ENCODE measurements at regions not wholly inside any gene's neighbourhood (a gene's known extent, or its start where the extent isn't known, plus 50 kb on each side); places are given as distances from the start of the nearest gene placed in this dataset.

DNA sequence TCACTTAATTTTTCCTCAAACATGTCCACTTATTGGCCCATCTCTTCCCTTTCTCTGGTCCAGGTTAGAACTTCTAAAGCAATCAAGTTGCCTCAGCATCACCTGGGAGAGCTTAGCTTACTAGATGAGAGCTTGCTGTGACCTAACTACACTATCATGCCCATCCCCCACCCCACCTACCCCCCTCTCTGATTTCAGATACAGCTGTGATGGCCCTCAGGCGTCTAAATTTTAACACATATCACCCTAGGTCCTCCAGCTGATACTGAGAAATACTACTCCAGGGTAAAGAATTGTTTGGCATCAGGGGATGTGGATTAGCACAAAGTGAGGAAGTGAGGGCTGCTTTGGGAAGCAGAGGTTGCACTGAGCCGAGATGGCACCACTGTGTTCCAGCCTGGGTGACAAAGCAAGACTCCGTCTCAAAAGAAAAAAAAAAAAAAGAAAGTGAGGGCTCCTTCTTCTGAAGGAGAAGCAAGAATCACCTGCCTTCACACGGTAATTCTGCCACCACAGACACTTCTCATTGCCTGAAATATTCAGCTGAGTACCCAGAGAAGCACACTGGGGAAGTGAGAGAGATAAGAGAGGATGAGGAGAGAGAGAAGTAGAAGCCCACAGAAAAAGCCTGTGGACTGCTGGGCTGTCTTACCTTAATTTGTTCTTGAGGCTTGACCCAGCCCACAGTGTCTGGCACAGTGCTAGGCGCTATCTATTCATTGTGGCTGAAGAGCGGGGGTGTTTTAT is 263.4 kb downstream of the ASXL3 start:
- H3K4me3 ChIP-seq, result no peak overlapping the region
- H3K36me3 ChIP-seq, result no peaks in the 10 kb centered on the region
- intact Hi-C loops (cut with DNase I), result no loop called here
- peaks cover 7% of the 10 kb centered on the region for H3K4me1 ChIP-seq
- H3K9me3 ChIP-seq, result no peaks in the 10 kb centered on the region
- H3K27ac ChIP-seq, result no peak overlapping the region
- DNase-seq, result no peak
- TF ChIP-seq, protein P1, sequence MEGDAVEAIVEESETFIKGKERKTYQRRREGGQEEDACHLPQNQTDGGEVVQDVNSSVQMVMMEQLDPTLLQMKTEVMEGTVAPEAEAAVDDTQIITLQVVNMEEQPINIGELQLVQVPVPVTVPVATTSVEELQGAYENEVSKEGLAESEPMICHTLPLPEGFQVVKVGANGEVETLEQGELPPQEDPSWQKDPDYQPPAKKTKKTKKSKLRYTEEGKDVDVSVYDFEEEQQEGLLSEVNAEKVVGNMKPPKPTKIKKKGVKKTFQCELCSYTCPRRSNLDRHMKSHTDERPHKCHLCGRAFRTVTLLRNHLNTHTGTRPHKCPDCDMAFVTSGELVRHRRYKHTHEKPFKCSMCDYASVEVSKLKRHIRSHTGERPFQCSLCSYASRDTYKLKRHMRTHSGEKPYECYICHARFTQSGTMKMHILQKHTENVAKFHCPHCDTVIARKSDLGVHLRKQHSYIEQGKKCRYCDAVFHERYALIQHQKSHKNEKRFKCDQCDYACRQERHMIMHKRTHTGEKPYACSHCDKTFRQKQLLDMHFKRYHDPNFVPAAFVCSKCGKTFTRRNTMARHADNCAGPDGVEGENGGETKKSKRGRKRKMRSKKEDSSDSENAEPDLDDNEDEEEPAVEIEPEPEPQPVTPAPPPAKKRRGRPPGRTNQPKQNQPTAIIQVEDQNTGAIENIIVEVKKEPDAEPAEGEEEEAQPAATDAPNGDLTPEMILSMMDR (IDR thresholded peaks at IDR 0.05), result no peak
- H3K27me3 ChIP-seq (ENCODE audit: low read depth), result no peaks in the 10 kb centered on the region
- ATAC-seq, result no peak

DNA sequence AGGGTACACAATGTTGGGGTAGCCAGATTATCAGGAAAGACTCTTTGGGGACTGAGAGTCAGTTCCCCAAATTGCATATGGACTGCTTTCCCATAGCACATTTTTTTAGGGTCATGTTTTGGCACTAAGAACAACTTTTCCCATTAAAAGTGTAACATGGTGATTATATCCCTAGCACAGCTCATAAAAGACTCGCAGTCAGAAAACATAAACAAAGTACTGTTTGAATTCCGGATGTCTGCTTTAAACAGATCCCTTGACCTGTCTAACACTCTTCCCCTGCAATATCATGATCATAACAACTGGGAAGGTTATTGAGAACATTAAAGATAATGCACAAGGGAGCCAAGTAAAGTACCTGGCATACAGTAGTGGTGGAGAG is 262.2 kb downstream of the ASXL3 start:
- intact Hi-C loops (cut with DNase I), result no loop called here
- TF ChIP-seq, protein P1 (IDR thresholded peaks at IDR 0.05), result no peak
- H3K36me3 ChIP-seq, result no peaks in the 10 kb centered on the region
- no peak overlapping the region for H3K4me3 ChIP-seq
- no peak for ATAC-seq
- H3K4me1 ChIP-seq, result peaks cover 7% of the 10 kb centered on the region
- DNase-seq, result no peak
- no peaks in the 10 kb centered on the region for H3K9me3 ChIP-seq
- no peak overlapping the region for H3K27ac ChIP-seq
- no peaks in the 10 kb centered on the region for H3K27me3 ChIP-seq (ENCODE audit: low read depth)

DNA sequence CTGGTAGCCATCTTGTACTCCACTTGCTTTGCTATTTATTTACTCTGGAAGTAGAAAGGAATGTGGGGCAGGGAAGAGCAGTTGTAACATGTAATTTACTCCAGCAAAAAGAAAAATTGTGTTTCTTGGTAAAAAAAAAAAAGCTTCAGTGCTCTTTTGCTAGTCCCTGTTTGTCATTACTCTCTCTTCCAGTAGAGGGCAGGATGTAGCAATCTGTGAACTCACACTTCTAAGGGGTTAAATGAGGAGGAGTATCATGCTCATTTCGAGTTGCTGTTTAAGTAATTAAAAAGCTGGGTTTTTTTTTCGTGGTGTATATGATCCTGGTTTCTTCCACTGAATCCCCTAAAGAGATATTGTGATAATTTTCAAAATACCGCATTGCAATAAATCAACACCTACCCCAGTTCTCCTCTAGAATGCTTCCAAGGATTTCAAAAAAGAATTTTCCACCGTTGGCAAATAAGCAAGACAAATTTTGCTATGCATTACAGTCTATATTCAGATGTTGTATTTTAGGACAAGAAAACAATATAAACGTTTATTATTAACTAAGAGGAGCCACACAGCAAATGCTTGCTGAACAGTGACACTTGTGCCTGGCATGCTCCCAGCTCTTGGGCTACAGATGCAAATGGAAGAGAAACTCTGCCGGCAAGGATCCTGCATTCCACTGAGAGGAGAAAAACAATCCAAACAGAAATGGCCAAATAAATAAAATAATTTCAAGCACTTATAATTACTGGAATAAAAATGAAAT is 261.6 kb downstream of the ASXL3 start:
- DNase-seq (no peak), ATAC-seq (no peak)
- Histone ChIP-seq H3K4me3 (no peak overlapping the region), H3K9me3 (no peaks in the 10 kb centered on the region), H3K27ac (no peak overlapping the region), H3K4me1 (peaks cover 7% of the 10 kb centered on the region), H3K27me3 (ENCODE audit: low read depth) (no peaks in the 10 kb centered on the region), H3K36me3 (no peaks in the 10 kb centered on the region)
- TF ChIP-seq, protein P1 (IDR thresholded peaks at IDR 0.05), result peak; percentile 61
- intact Hi-C loops (cut with DNase I), result no loop called here

DNA sequence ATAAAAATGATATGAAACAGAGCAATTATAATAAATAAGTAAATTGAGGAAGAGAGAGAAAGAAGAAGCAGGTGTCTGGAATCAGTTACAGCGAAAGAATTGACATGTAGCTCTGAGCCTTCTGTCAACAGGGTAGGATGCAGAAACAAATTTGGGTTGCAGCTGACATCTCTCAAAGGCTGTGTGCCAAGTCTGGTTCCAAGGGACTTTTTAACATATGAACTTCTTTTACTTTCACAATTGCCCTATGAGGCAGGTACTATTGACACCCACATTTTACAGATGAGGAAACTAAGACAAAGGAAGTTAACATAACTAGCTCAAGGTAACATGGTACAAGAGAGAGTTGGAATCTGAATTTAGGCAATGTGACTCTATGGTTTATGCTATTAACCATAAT is 260.0 kb downstream of the ASXL3 start:
- TF ChIP-seq, protein P1 (IDR thresholded peaks at IDR 0.05), result no peak
- no peak overlapping the region for H3K27ac ChIP-seq
- peaks cover 7% of the 10 kb centered on the region for H3K4me1 ChIP-seq
- H3K36me3 ChIP-seq, result no peaks in the 10 kb centered on the region
- no peak for DNase-seq
- no peak for ATAC-seq
- H3K9me3 ChIP-seq, result no peaks in the 10 kb centered on the region
- H3K4me3 ChIP-seq, result no peak overlapping the region
- H3K27me3 ChIP-seq (ENCODE audit: low read depth), result no peaks in the 10 kb centered on the region
- intact Hi-C loops (cut with DNase I), result no loop called here

DNA sequence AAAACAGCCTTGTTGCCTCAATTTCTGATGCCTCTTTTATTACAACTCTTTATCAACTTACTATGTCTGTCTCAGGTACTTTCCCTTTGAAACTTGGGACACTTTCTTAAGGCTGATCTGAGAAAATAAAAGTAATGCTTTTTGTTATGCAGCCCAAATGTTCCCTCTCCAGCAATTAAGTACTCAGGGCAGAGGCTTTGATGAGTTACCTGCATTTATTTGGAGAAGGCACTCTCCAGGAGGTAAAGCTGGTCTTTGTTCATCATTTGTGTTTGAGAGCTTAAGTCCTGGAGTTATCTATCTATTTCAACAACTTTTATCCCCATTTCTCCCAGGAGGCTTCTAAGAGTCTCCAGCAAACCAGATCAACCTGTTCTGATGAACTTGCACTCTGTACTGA is 259.2 kb downstream of the ASXL3 start:
- H3K36me3 ChIP-seq, result no peaks in the 10 kb centered on the region
- no peaks in the 10 kb centered on the region for H3K27me3 ChIP-seq (ENCODE audit: low read depth)
- no peak overlapping the region for H3K4me3 ChIP-seq
- H3K9me3 ChIP-seq, result no peaks in the 10 kb centered on the region
- no peak overlapping the region for H3K27ac ChIP-seq
- TF ChIP-seq, protein P1 (IDR thresholded peaks at IDR 0.05), result no peak
- DNase-seq, result no peak
- ATAC-seq, result no peak
- intact Hi-C loops (cut with DNase I), result no loop called here
- H3K4me1 ChIP-seq, result peaks cover 7% of the 10 kb centered on the region
